Endothelial cell of umbilical vein (primary cell): ENCODE measurements at regions not wholly inside any gene's neighbourhood (a gene's known extent, or its start where the extent isn't known, plus 50 kb on each side); places are given as distances from the start of the nearest gene placed in this dataset.

ENCODE experiments used
- BruUV-seq: library from RNA; stranded (reverse); fragments of 400-500 nt; replicated peaks from 2 replicates; lab custom pipeline; 2021; lab: Mats Ljungman, UMichigan
- CTCF ChIA-PET: fragments of 300-600, 350-600 bp; sonication (Branson Sonifier 250); formaldehyde crosslinking; loops from one replicate; lab custom pipeline; 2021; ENCODE audit warnings: antibody characterized with exemption, inconsistent platforms; lab: Charles Lee
- POLR2A ChIA-PET: fragments of 300-600, 350-600 bp; sonication (Branson Sonifier 250); formaldehyde crosslinking; loops from one replicate; lab custom pipeline; 2021; ENCODE audit warnings: antibody characterized with exemption, inconsistent platforms; lab: Charles Lee
- DNase-seq: peaks from one replicate; pipeline ENCODE4 v3.0.0-alpha.2; 2011; ENCODE audit warnings: low read depth, low spot score
- FAIRE-seq: peaks from 2 replicates; lab custom pipeline; 2011; peaks lifted over from hg19 to GRCh38; lab: Jason Lieb, UNC
- H2AFZ ChIP-seq: 2 replicates; pipeline ENCODE4 v1.6.0; 2012; ENCODE audit warnings: low read depth, low read length, control low read depth, inconsistent platforms
- H3K27ac ChIP-seq: 2 replicates; pipeline ENCODE4 v1.5.1; 2011; ENCODE audit warnings: low read depth, mild to moderate bottlenecking, control low read depth, low read length, moderate library complexity; ENCODE audit not compliant: insufficient read depth
- H3K27me3 ChIP-seq, 2 experiments: 2 replicates each; pipeline versions ENCODE4 v1.6.0 to v1.6.1; 2011; ENCODE audit warnings: low read length in 2 of 2, mixed read lengths in 1 of 2; ENCODE audit not compliant: control insufficient read depth in 2 of 2, insufficient read depth in 2 of 2
- H3K36me3 ChIP-seq, 2 experiments: 2 replicates in 1 of 2; 3 replicates in 1 of 2; pipeline ENCODE4 v1.5.1; 2011; ENCODE audit warnings: low read length in 2 of 2, mild to moderate bottlenecking in 1 of 2, moderate library complexity in 1 of 2; ENCODE audit not compliant: control insufficient read depth in 2 of 2, insufficient read depth in 2 of 2; ENCODE audit errors: extremely low read depth in 1 of 2
- H3K4me1 ChIP-seq: 3 replicates; pipeline ENCODE4 v1.5.1; 2011; ENCODE audit warnings: mild to moderate bottlenecking, low read length; ENCODE audit not compliant: control insufficient read depth, insufficient read depth; ENCODE audit errors: extremely low read depth
- H3K4me2 ChIP-seq: 2 replicates; pipeline ENCODE4 v1.6.1; 2011; ENCODE audit warnings: low read length, control low read depth, mixed read lengths; ENCODE audit not compliant: insufficient read depth
- H3K4me3 ChIP-seq, 3 experiments: fragments of 200-600 bp in 1 of 3; sonication (generic), shearing (Covaris generic) in 1 of 3; replicated peaks in 1 of 3; 2 replicates each; pipeline ENCODE4 v1.5.1; 2011 to 2016; ENCODE audit warnings: control low read depth in 3 of 3, low read length in 3 of 3, mild to moderate bottlenecking in 2 of 3, inconsistent platforms in 1 of 3, low read depth in 1 of 3, moderate library complexity in 1 of 3; ENCODE audit not compliant: insufficient read depth in 1 of 3
- H3K79me2 ChIP-seq: 2 replicates; pipeline ENCODE4 v1.6.0; 2012; ENCODE audit warnings: low read length, inconsistent platforms; ENCODE audit not compliant: control insufficient read depth, insufficient read depth
- H3K9ac ChIP-seq: replicated peaks from 2 replicates; pipeline ENCODE3; 2011; ENCODE audit warnings: low read length, control low read depth; ENCODE audit not compliant: insufficient read depth; ENCODE audit errors: extremely low read depth
- H3K9me1 ChIP-seq: replicated peaks from 3 replicates; pipeline ENCODE4 v1.6.0; 2011; ENCODE audit warnings: mild to moderate bottlenecking, low read length; ENCODE audit not compliant: control insufficient read depth, insufficient read depth; ENCODE audit errors: extremely low read depth
- H3K9me3 ChIP-seq: replicated peaks from 2 replicates; pipeline ENCODE4 v1.5.1; 2012; ENCODE audit warnings: low read length, inconsistent platforms; ENCODE audit not compliant: control insufficient read depth, insufficient read depth
- H4K20me1 ChIP-seq: replicated peaks from 2 replicates; pipeline ENCODE3; 2011; ENCODE audit warnings: mild to moderate bottlenecking, low read length; ENCODE audit not compliant: control insufficient read depth, insufficient read depth; ENCODE audit errors: extremely low read depth
- CTCF ChIP-seq, 2 donors: IDR thresholded peaks; 1 replicate in 1 of 2; 2 replicates in 1 of 2; pipeline ENCODE4 v1.5.1; 2011; ENCODE audit warnings: low read length in 2 of 2, mild to moderate bottlenecking in 2 of 2, moderate library complexity in 2 of 2, control low read depth in 1 of 2, inconsistent platforms in 1 of 2, low read depth in 1 of 2; ENCODE audit not compliant: insufficient read depth in 1 of 2; ENCODE audit errors: extremely low read depth in 1 of 2
- EZH2 ChIP-seq: IDR thresholded peaks from 2 replicates; pipeline ENCODE4 v1.6.1; 2012; ENCODE audit warnings: borderline replicate concordance, low read depth, mild to moderate bottlenecking, moderate library complexity, low read length, inconsistent platforms; ENCODE audit not compliant: severe bottlenecking
- FOS ChIP-seq: IDR thresholded peaks from 2 replicates; pipeline ENCODE4 v1.6.1; 2011; ENCODE audit warnings: mild to moderate bottlenecking, low read length, moderate library complexity, borderline replicate concordance; ENCODE audit not compliant: insufficient read depth
- GATA2 ChIP-seq: IDR thresholded peaks from 2 replicates; pipeline ENCODE4 v1.7.0; 2011; ENCODE audit warnings: low read depth, mild to moderate bottlenecking, moderate library complexity, mixed read lengths, low read length; ENCODE audit not compliant: insufficient read length, insufficient read depth
- JUN ChIP-seq: IDR thresholded peaks from 2 replicates; pipeline ENCODE4 v1.6.1; 2011; ENCODE audit warnings: borderline replicate concordance, low read depth; ENCODE audit not compliant: insufficient read length, insufficient read depth
- MYC ChIP-seq: IDR thresholded peaks from one replicate; pipeline ENCODE4 v1.6.1; 2011; ENCODE audit warnings: mild to moderate bottlenecking, low read depth, low read length
- POLR2A ChIP-seq: IDR thresholded peaks from 2 replicates; pipeline ENCODE4 v1.6.1; 2012; ENCODE audit warnings: low read depth, mild to moderate bottlenecking, control low read depth, low read length
- POLR2AphosphoS5 ChIP-seq: IDR thresholded peaks from 2 replicates; pipeline ENCODE4 v1.6.1; 2012; ENCODE audit warnings: low read depth, mild to moderate bottlenecking, control low read depth, low read length, moderate library complexity; ENCODE audit not compliant: insufficient read depth
- dilution Hi-C: fragments of 300-500 bp; cut with MboI; formaldehyde crosslinking; loops from one replicate; pipeline ENCODE4 v1.15.0; 2019; ENCODE audit warnings: low sequenced_read_pairs; ENCODE audit not compliant: extremely low pct_ligation_motif_present
- intact Hi-C: fragments of 100-400 bp; cut with micrococcal nuclease; formaldehyde crosslinking; loops from one replicate; pipeline ENCODE4 v1.10.0; 2022
- TF ChIP-seq, protein P1 (sequence below): IDR thresholded peaks from 2 replicates; pipeline ENCODE4 v1.6.1; 2011; ENCODE audit not compliant: insufficient read depth, insufficient read length

GRCh38 chr5:144087576-144087975, 82.9 kb downstream of the YIPF5 start:
- DNase-seq (no peak), FAIRE-seq (no peak)
- H3K27me3 ChIP-seq: no peaks in the 10 kb centered on the region
- BruUV-seq: no TSS peak
- intact Hi-C loops: no loop called here
- no peaks in the 10 kb centered on the region for H3K9me3 ChIP-seq
- H3K36me3 ChIP-seq: no peaks in the 10 kb centered on the region
- no peak overlapping the region for H3K4me2 ChIP-seq
- CTCF ChIA-PET: interaction anchor here (0.9 to 1.9 kb wide), 5 partner anchors 12 to 55 kb away, joined by 3 to 5 read pairs (median 3); no protein-coding TSS in a partner anchor
- no peaks in the 10 kb centered on the region for H3K79me2 ChIP-seq
- H3K4me3 ChIP-seq: no peak overlapping the region
- no peak for TF ChIP-seq EZH2
- TF ChIP-seq CTCF (IDR thresholded peaks at IDR 0.05; ENCODE audit: extremely low read depth in 1 of 2, insufficient read depth in 1 of 2, low read depth in 1 of 2, low read length in 2 of 2): no peak
- no peak for TF ChIP-seq POLR2A
- no peak for TF ChIP-seq MYC
- TF ChIP-seq FOS: no peak
- TF ChIP-seq GATA2: no peak
- no peak for TF ChIP-seq POLR2AphosphoS5
- no peak for TF ChIP-seq JUN
- TF ChIP-seq, protein P1, sequence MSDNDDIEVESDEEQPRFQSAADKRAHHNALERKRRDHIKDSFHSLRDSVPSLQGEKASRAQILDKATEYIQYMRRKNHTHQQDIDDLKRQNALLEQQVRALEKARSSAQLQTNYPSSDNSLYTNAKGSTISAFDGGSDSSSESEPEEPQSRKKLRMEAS: no peak
- no peak overlapping the region for H2AFZ ChIP-seq
- dilution Hi-C loops: no loop called here
- H3K9me1 ChIP-seq: no peaks in the 10 kb centered on the region
- H3K4me1 ChIP-seq: peaks cover 19% of the 10 kb centered on the region
- H4K20me1 ChIP-seq: no peaks in the 10 kb centered on the region
- H3K9ac ChIP-seq: no peak overlapping the region
- POLR2A ChIA-PET: no interaction called here
- H3K27ac ChIP-seq: no peak overlapping the region
